ENCODE measurements at regions not wholly inside any gene's neighbourhood (a gene's known extent, or its start where the extent isn't known, plus 50 kb on each side); places are given as distances from the start of the nearest gene placed in this dataset.

DNA sequence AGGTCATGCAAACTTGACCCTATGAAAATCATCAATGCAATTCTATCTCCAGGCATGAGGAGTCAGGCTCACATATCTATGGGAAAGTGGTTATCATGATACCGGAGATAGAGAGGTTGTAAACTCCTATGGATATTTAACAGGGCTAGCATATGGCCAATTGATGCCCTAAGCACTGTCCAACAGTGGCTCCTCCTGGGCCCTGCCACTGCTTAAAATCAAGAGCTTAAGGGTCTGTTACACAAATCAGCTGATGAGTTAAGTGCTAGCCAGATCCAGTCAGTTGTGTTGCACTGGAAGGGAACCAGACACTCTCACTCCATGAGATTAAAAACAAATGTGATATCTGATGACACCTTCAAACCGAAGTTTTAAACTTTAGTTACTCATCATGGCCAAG lies 337.6 kb downstream of the STIM2 start:
- TF ChIP-seq, protein P1, sequence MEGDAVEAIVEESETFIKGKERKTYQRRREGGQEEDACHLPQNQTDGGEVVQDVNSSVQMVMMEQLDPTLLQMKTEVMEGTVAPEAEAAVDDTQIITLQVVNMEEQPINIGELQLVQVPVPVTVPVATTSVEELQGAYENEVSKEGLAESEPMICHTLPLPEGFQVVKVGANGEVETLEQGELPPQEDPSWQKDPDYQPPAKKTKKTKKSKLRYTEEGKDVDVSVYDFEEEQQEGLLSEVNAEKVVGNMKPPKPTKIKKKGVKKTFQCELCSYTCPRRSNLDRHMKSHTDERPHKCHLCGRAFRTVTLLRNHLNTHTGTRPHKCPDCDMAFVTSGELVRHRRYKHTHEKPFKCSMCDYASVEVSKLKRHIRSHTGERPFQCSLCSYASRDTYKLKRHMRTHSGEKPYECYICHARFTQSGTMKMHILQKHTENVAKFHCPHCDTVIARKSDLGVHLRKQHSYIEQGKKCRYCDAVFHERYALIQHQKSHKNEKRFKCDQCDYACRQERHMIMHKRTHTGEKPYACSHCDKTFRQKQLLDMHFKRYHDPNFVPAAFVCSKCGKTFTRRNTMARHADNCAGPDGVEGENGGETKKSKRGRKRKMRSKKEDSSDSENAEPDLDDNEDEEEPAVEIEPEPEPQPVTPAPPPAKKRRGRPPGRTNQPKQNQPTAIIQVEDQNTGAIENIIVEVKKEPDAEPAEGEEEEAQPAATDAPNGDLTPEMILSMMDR (IDR thresholded peaks at IDR 0.05) = no peak
- TF ChIP-seq EP300 (IDR thresholded peaks at IDR 0.05) = no peak

All from tibial nerve (tissue), 4 donors.